ENCODE measurements at regions not wholly inside any gene's neighbourhood (a gene's known extent, or its start where the extent isn't known, plus 50 kb on each side); places are given as distances from the start of the nearest gene placed in this dataset.

DNA sequence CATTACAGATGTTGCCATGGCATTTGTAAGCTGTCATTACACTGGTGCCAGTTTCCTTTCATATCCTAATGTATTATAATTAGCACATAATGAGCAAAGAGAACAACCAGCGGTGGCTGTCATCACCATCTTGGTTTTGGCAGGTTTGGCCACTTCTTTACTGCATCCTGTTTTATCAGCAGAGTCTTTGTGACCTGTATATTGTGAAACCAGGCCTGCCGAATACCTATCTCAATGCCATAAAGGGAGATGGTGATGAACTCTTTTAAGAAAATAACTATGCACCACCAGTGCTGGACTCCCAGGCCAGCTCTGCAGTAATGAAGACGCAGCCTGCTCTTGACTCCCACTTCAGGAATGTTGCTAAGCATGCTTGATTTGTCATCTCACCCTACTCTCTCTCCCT is 458.1 kb upstream of the NR2F2 start:
- H4K20me1 ChIP-seq (ENCODE audit: insufficient read depth, low read length), result no peaks in the 10 kb centered on the region

DNA sequence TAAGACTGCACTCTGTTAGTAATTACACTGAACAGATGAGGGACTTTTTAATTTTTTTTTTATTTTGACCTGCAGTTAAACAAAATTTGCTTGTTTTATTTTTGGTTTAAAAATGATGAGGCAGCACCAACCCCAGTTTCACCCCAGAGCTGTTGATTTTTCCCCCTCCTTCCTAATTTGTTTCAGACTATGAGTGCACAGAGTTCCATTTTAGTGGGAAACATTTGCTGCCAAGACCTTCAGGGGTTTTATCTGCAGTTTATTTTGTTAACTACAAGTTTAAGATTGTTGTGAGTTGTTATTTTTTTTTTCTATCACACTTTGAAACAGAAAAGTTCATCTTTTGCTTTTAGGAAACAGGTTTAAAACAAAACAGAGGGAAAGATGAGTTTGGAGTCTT is 455.9 kb upstream of the NR2F2 start:
- Histone ChIP-seq H3K9ac (ENCODE audit: low read length) (no peak overlapping the region), H3K4me2 (ENCODE audit: low read length) (no peak overlapping the region), H3K27me3 (ENCODE audit: insufficient read depth, low read length) (no peaks in the 10 kb centered on the region), H3K9me2 (ENCODE audit: low read depth, low read length) (no peaks in the 10 kb centered on the region), H4K20me1 (ENCODE audit: insufficient read depth, low read length) (no peaks in the 10 kb centered on the region), H3K4me1 (ENCODE audit: insufficient read depth, low read length, severe bottlenecking) (no peaks in the 10 kb centered on the region), H3K9me3 (ENCODE audit: low read length) (no peaks in the 10 kb centered on the region), H3K79me2 (ENCODE audit: insufficient read depth, low read length) (no peaks in the 10 kb centered on the region), H3K4me3 (ENCODE audit: low read depth, low read length, poor library complexity, severe bottlenecking) (no peak overlapping the region), H3F3A (ENCODE audit: insufficient read depth, low read length) (no peaks in the 10 kb centered on the region), H3K36me3 (ENCODE audit: insufficient read depth, low read length) (no peaks in the 10 kb centered on the region), H3K27ac (ENCODE audit: low read depth, low read length, poor library complexity, severe bottlenecking) (no peak overlapping the region), H2AFZ (ENCODE audit: low read length) (no peak overlapping the region)
- no peak for TF ChIP-seq EZH2 (IDR thresholded peaks at IDR 0.05; ENCODE audit: borderline replicate concordance, low read length)
- TF ChIP-seq, protein P1, sequence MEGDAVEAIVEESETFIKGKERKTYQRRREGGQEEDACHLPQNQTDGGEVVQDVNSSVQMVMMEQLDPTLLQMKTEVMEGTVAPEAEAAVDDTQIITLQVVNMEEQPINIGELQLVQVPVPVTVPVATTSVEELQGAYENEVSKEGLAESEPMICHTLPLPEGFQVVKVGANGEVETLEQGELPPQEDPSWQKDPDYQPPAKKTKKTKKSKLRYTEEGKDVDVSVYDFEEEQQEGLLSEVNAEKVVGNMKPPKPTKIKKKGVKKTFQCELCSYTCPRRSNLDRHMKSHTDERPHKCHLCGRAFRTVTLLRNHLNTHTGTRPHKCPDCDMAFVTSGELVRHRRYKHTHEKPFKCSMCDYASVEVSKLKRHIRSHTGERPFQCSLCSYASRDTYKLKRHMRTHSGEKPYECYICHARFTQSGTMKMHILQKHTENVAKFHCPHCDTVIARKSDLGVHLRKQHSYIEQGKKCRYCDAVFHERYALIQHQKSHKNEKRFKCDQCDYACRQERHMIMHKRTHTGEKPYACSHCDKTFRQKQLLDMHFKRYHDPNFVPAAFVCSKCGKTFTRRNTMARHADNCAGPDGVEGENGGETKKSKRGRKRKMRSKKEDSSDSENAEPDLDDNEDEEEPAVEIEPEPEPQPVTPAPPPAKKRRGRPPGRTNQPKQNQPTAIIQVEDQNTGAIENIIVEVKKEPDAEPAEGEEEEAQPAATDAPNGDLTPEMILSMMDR (IDR thresholded peaks at IDR 0.05; ENCODE audit: low read length), result no peak

More for the DNA sequence above, 458.1 kb upstream of the NR2F2 start:
- Histone ChIP-seq H3F3A (ENCODE audit: insufficient read depth, low read length) (no peaks in the 10 kb centered on the region), H3K4me3 (ENCODE audit: low read depth, low read length, poor library complexity, severe bottlenecking) (no peak overlapping the region), H3K4me1 (ENCODE audit: insufficient read depth, low read length, severe bottlenecking) (no peaks in the 10 kb centered on the region), H3K27ac (ENCODE audit: low read depth, low read length, poor library complexity, severe bottlenecking) (no peak overlapping the region), H3K9ac (ENCODE audit: low read length) (no peak overlapping the region), H3K4me2 (ENCODE audit: low read length) (no peak overlapping the region), H3K27me3 (ENCODE audit: insufficient read depth, low read length) (no peaks in the 10 kb centered on the region), H3K9me2 (ENCODE audit: low read depth, low read length) (no peaks in the 10 kb centered on the region), H2AFZ (ENCODE audit: low read length) (no peak overlapping the region), H3K9me3 (ENCODE audit: low read length) (no peaks in the 10 kb centered on the region), H3K79me2 (ENCODE audit: insufficient read depth, low read length) (no peaks in the 10 kb centered on the region), H3K36me3 (ENCODE audit: insufficient read depth, low read length) (no peaks in the 10 kb centered on the region)
- TF ChIP-seq, protein P1 (IDR thresholded peaks at IDR 0.05; ENCODE audit: low read length), result no peak
- no peak for TF ChIP-seq EZH2 (IDR thresholded peaks at IDR 0.05; ENCODE audit: borderline replicate concordance, low read length)

DNA sequence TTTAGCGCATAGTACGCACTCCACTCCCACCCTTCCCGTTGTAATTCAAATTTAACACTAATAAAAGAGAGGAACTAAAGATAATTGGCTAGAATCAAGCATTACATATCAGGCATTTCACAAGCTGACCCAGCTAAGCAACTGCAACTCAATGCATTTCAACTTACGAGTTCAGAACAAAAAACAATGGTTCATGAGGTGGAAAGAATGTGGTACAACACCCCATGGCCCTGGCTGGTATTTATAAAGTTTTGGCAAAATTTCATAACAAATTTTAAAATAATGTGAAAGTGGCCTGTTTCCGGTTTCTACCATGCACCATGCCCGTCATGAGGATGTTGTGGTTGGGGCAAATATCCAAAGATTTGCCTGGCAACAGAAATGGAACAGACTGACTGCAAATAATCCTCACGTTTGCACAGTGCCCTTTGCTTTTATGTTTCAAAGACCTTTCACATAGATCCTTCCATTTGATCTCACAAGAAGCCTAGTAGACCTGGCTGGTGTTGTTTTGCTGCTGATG is 455.3 kb upstream of the NR2F2 start:
- Histone ChIP-seq H3K9me3 (ENCODE audit: low read length) (no peaks in the 10 kb centered on the region), H3F3A (ENCODE audit: insufficient read depth, low read length) (no peaks in the 10 kb centered on the region), H3K36me3 (ENCODE audit: insufficient read depth, low read length) (no peaks in the 10 kb centered on the region), H3K4me1 (ENCODE audit: insufficient read depth, low read length, severe bottlenecking) (no peaks in the 10 kb centered on the region), H3K9ac (ENCODE audit: low read length) (no peak overlapping the region), H4K20me1 (ENCODE audit: insufficient read depth, low read length) (no peaks in the 10 kb centered on the region), H3K27ac (ENCODE audit: low read depth, low read length, poor library complexity, severe bottlenecking) (no peak overlapping the region), H2AFZ (ENCODE audit: low read length) (no peak overlapping the region), H3K9me2 (ENCODE audit: low read depth, low read length) (no peaks in the 10 kb centered on the region), H3K4me2 (ENCODE audit: low read length) (no peak overlapping the region), H3K27me3 (ENCODE audit: insufficient read depth, low read length) (no peaks in the 10 kb centered on the region), H3K4me3 (ENCODE audit: low read depth, low read length, poor library complexity, severe bottlenecking) (no peak overlapping the region), H3K79me2 (ENCODE audit: insufficient read depth, low read length) (no peaks in the 10 kb centered on the region)
- TF ChIP-seq EZH2 (IDR thresholded peaks at IDR 0.05; ENCODE audit: borderline replicate concordance, low read length), result no peak
- TF ChIP-seq, protein P1 (IDR thresholded peaks at IDR 0.05; ENCODE audit: low read length), result no peak
